ENCODE measurements at regions not wholly inside any gene's neighbourhood (a gene's known extent, or its start where the extent isn't known, plus 50 kb on each side); places are given as distances from the start of the nearest gene placed in this dataset.

DNA sequence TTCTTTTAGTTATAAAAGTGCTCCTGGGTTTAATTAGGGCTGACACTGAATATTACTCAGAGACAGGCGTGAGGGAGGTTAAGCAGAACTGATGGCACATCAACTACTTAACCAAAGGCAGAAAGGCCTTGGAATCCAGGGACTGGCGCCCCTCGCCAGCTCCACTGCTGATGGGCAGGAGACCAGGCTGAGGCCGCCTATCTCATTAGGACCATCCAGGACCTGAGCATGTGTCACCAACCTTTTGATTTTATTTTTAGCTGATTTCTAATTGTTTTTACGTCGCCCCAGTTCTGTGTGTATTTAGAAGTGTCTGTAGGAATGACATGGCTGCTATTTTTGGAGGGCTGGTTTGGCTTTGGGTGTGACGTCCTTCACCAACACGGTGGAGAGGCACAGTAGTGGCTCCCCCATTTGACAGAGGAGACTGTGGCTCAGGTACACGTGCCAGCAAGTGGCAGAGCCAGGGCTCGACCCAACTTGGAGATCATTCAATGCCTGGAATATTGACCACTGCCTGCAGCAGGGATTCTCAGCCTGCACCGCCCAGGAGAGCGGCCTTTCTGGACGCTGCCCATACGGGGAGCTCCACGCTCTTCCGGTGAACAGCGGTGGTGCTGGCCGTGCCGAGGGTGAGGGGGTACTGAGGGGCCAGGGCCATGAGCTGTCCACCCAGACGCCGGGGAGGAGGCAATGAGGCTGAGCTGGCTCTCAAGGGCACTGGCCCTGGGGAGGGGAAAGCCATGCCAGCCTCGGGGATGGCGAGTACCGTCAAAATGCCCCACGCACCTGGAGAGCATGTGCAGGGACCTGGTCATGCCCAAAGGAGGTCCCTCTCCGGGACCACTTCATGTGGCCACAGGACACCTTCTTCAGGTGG, 205.7 kb downstream of the ASB1 start:
- TF ChIP-seq EP300 (IDR thresholded peaks at IDR 0.05) = no peak
- TF ChIP-seq, protein P1, sequence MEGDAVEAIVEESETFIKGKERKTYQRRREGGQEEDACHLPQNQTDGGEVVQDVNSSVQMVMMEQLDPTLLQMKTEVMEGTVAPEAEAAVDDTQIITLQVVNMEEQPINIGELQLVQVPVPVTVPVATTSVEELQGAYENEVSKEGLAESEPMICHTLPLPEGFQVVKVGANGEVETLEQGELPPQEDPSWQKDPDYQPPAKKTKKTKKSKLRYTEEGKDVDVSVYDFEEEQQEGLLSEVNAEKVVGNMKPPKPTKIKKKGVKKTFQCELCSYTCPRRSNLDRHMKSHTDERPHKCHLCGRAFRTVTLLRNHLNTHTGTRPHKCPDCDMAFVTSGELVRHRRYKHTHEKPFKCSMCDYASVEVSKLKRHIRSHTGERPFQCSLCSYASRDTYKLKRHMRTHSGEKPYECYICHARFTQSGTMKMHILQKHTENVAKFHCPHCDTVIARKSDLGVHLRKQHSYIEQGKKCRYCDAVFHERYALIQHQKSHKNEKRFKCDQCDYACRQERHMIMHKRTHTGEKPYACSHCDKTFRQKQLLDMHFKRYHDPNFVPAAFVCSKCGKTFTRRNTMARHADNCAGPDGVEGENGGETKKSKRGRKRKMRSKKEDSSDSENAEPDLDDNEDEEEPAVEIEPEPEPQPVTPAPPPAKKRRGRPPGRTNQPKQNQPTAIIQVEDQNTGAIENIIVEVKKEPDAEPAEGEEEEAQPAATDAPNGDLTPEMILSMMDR (IDR thresholded peaks at IDR 0.05) = no peak
- no peak for TF ChIP-seq POLR2A (IDR thresholded peaks at IDR 0.05)

All from ovary (tissue), 3 donors.